Stimulated activated CD8-positive, alpha-beta memory T cell treated with anti-CD3 and anti-CD28 coated beads, Interleukin-12 subunit alpha, Interleukin-12 subunit beta, amount 100 ng/mL, for 24 hours (primary cell): ENCODE measurements at regions not wholly inside any gene's neighbourhood (a gene's known extent, or its start where the extent isn't known, plus 50 kb on each side); places are given as distances from the start of the nearest gene placed in this dataset.
"Not testable (repeated sequence)": the region's sequence is repeated elsewhere in the genome, so short reads cannot be mapped to it uniquely, and the experiment has no call there.

ENCODE experiments used
- DNase-seq: peaks from one replicate; pipeline ENCODE4 v3.0.0-alpha.2; 2020; ENCODE audit errors: extremely low read depth

GRCh38 chr22:49530671-49531367 lies 296.9 kb downstream of the BRD1 start:
- no peak for DNase-seq

- DNase-seq = no peak
Measured at GRCh38 chr22:49528420-49528720, 299.3 kb downstream of the BRD1 start.

DNA sequence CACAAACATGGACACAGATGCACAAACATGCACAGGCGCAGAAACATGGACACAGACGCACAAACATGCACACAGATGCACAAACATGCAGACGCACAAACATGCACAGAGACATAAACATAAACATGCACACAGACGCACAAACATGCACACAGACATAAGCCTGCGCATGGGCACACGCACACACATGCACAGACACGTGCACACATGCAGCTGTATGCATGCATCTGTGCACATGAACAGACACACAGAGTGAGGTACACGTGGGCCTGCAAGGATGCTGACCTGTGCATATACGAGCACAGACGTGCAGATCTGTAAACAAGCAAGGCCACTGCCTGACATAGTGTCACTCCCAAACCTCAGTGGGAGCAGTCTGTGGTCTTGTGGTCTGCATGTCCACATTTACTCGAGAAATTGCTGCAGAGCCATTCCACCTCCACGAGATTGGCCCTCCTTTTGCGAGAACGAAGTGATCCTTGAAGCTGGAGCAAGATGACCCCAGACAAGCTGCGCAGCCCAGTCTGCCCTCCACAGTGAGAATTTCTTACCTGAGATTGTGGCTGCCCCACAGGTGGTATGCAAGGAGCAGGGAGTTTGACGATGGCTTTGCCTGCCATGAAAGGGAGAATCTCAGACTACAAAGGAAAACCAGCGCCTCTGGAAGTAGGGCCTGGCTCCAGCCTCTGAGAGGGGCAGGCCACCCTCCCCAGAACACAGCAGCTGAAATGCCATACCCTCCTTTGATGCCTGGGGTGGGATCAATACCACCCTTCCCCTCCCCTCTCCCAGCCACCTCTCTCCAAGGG lies 299.9 kb downstream of the BRD1 start:
- no peak for DNase-seq

DNA sequence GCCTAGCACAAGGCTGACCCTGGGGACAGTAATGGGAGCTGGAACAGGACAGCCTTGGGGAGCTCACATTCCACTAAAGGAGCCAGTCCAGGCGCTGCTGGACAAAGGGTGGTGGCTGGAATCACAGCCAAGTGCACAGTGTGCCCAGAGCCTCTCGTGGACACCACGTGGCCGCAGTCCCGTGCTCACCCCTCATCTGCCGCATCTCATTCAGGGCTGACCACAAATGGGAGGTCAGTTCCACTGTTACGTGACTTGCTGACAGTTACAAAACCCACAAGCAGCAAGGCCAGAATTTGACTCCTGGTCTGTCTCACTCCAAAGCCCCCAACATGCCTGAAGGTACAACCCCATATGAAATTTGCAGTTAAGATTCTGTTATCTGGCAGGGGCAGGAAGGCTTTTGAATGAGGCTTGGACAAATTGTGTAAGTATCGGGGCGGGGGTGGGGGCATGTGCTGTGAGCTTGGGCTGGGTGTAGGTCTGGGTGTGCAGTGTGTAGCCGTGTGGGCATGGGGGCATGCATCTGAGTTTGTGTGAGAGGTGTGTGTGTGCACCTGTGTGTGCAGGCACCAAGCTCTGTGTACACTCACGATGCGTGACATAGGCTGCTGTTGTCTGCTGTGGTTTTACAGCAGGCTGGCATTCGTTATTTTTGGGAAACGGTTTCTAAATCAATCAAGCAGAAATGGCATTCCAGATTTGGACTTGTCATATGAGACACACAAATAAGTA lies 301.7 kb downstream of the BRD1 start:
- no peak for DNase-seq

DNA sequence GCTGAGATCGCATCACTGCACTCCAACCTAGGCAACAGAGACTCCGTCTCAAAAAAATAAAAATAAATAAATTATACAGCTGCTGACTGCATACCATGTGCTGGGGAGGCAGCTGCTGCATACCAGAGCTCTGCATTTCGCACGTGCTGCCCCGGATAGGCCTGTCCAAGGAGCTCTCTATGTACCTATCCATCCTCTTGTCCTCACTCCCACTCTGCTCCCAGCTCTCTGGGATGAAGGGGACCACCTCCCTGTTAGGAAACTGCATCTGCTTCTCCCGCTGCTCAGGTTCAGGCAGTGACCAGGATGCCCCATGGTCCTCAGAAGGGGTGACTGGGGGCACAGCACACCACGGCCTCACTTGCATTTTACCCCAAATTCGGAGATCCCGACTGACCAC lies 302.3 kb downstream of the BRD1 start:
- DNase-seq = no peak

- DNase-seq = no peak
Measured at GRCh38 chr22:49524362-49524761, 303.3 kb downstream of the BRD1 start.

DNA sequence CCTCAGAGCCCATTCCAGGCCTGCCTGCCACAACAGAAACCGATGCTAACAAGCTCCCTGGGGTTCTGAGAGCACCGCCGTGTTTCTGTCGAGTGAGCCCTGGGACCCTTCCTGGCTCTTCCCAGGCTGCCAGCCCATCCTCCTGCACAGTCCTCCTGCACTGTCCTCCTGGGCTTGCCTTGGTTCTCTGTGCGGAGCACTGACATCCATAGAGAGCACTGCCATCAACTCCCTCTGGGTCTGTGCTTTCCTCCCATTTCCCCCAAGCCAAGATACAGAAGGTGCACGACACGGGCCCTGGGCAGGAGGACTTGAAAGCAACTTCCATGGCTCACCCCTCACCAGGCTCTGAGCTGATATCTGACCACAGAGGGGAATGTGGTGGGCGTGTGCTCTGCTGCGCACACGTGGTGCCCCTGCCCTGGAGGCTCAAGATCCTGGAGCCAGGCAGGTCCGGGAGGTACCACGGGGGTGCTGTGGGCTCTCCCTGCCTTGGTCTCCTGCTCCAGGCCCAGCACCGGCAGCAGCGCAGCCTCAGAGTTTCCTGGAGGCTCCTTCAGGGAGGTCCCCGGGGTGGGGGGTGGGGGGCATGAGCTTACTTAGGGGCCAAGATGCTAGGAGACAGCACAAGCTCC lies 304.2 kb downstream of the BRD1 start:
- DNase-seq = no peak

- no peak for DNase-seq
Measured at GRCh38 chr22:49522582-49523373, 304.9 kb downstream of the BRD1 start.

- no peak for DNase-seq
Measured at GRCh38 chr22:49521787-49522224, 305.9 kb downstream of the BRD1 start.

DNA sequence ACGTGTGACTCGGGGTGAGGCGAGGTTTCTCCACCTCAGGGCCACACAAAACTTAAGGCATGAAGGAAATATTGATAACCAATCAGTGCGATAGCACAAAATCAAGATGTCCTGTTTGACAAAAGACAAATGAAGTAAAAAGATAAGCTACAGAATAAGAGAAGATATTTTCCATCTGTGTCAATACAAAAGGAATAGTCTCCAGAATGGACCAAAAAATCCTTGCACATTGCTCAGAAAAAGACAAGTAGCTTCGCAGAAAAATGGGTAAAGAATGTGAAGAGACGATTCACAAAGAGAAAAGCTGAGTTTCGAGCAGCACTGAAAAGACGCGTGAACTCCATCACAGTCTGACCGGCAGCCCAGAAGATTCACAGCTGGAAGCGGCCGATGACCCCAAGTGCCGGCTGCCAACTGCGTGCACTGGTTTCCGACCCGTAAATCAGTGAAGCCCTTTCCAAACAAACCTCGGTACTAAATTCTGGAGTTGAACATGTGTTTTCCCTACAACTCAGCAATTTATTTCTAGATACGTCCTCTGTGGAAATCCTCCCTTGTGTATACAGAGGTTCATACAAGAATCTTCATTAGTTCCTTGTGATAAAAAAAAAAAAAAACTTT lies 308.4 kb downstream of the BRD1 start:
- DNase-seq = no peak

GRCh38 chr22:49518436-49518970 lies 309.2 kb downstream of the BRD1 start:
- DNase-seq = no peak

- DNase-seq = no peak
Measured at GRCh38 chr22:49517667-49518185, 309.9 kb downstream of the BRD1 start.

- no peak for DNase-seq
Measured at GRCh38 chr22:49517211-49517610, 310.5 kb downstream of the BRD1 start.

- no peak for DNase-seq
Measured at GRCh38 chr22:49515475-49515874, 312.2 kb downstream of the BRD1 start.

- no peak for DNase-seq
Measured at GRCh38 chr22:49514641-49515040, 313.0 kb downstream of the BRD1 start.

DNA sequence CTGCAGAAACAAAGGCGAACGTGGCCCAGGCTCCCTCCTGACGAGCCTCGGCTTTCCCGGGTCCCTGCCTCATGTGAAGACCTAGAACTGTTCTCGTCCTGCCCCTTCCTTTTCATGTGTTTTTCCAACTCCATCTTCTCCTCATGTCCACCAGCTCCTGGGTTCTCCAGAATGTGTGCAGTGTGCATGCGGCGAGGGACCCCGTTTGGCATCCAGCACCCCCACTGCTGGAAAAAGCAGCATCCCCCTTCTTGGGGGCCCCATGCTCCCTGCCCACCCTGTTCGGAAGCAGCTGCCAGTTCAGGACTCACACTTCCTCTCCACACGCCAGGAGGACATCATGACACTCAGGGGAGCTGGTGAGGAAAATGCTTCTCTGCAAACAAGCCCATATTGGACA lies 313.5 kb downstream of the BRD1 start:
- no peak for DNase-seq

DNA sequence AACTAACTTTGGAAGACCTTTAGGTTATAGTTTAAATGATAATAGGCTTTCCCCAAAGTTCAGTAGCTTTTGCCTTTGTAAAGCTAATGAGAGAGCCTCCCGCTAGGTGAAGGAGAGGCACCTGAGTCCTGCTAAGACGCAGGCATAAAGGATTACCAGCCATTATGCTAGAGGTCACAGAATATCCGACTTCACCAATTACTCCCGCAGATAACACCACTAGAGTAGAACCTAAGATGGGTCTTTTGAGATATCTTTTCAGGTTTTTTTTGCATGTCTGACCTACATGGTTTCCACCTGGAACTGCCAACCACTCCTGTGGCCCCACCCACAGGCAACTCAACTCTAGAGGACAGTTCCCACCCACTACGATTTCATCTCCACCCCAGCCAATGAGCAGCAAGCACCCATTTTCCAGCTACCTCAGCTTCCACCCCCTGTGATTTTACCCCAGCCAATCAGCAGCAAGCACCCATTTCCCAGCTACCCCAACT lies 314.3 kb downstream of the BRD1 start:
- no peak for DNase-seq

GRCh38 chr22:49512487-49513165 lies 315.0 kb downstream of the BRD1 start:
- no peak for DNase-seq

DNA sequence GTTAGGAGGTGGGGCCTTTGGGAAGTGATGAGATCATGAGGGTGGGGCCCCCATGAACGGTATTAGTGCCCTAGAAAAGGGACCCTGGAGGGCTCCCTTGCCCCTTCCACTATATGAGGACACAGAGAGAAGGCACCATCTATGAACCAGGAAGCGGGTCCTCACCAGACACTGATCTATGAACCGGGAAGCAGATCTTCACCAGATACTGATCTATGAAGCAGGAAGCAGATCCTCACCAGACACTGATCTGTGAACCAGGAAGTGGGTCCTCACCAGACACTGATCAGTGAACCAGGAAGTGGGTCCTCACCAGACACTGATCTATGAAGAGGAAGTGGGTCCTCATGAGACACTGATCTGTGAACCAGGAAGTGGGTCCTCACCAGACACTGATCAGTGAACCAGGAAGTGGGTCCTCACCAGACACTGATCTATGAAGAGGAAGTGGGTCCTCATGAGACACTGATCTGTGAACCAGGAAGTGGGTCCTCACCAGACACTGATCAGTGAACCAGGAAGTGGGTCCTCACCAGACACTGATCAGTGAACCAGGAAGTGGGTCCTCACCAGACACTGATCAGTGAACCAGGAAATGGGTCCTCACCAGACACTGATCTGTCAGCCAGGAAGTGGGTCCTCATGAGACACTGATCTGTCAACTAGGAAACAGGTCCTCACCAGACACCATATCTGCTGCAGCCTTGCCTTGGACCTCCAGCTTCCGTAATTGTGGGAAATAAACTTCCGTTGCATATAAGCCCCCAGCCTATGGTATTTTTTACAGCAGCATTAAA lies 316.1 kb downstream of the BRD1 start:
- DNase-seq = not testable (repeated sequence)
